Neutrophil (primary cell): ENCODE measurements at regions not wholly inside any gene's neighbourhood (a gene's known extent, or its start where the extent isn't known, plus 50 kb on each side); places are given as distances from the start of the nearest gene placed in this dataset.

ENCODE experiments used
- H3K27ac ChIP-seq: fragments of 200-600 bp; sonication (generic); 2 replicates; pipeline ENCODE4 v1.5.1; 2016; ENCODE audit warnings: mild to moderate bottlenecking, moderate library complexity
- H3K27me3 ChIP-seq: fragments of 200-600 bp; sonication (generic); 2 replicates; pipeline ENCODE4 v1.6.0; 2016; ENCODE audit warnings: mild to moderate bottlenecking
- H3K36me3 ChIP-seq: fragments of 200-600 bp; sonication (generic); 2 replicates; pipeline ENCODE4 v1.5.1; 2017
- H3K4me1 ChIP-seq, 2 experiments: fragments of 200-600 bp in 1 of 2; sonication (generic) in 1 of 2; 1 replicate in 1 of 2; 2 replicates in 1 of 2; pipeline versions ENCODE4 v1.5.1 to v1.6.1; 2013 to 2016; ENCODE audit warnings: low read depth in 1 of 2, low read length in 1 of 2, mild to moderate bottlenecking in 1 of 2, moderate library complexity in 1 of 2; ENCODE audit not compliant: control insufficient read depth in 1 of 2, insufficient read depth in 1 of 2
- H3K4me3 ChIP-seq, 2 experiments: fragments of 200-600 bp in 1 of 2; sonication (generic) in 1 of 2; 1 replicate in 1 of 2; 2 replicates in 1 of 2; pipeline ENCODE4 v1.5.1; 2013 to 2016; ENCODE audit warnings: low read depth in 1 of 2, low read length in 1 of 2, mild to moderate bottlenecking in 1 of 2, moderate library complexity in 1 of 2
- H3K9me3 ChIP-seq: fragments of 200-600 bp; sonication (generic); 2 replicates; pipeline ENCODE4 v1.5.1; 2016
- CTCF ChIP-seq: fragments of 200-600 bp; sonication (generic); IDR thresholded peaks from 2 replicates; pipeline ENCODE4 v1.5.1; 2016; ENCODE audit warnings: antibody characterized with exemption

GRCh38 chr1:207962716-207963426 is 51.9 kb upstream of the CD34 start:
- TF ChIP-seq CTCF = no peak
- H3K4me1 ChIP-seq = peaks cover 16 to 24% of the 10 kb centered on the region in 2 experiments
- peaks cover 66% of the 10 kb centered on the region for H3K27me3 ChIP-seq
- peak overlapping the region; percentile 67 to 88 for H3K4me3 ChIP-seq
- peak overlapping the region; percentile 51 for H3K27ac ChIP-seq
- H3K9me3 ChIP-seq = no peaks in the 10 kb centered on the region
- H3K36me3 ChIP-seq = no peaks in the 10 kb centered on the region
